GM18951 (cell line): ENCODE measurements at regions not wholly inside any gene's neighbourhood (a gene's known extent, or its start where the extent isn't known, plus 50 kb on each side); places are given as distances from the start of the nearest gene placed in this dataset.
"Not testable (repeated sequence)": the region's sequence is repeated elsewhere in the genome, so short reads cannot be mapped to it uniquely, and the experiment has no call there.

Experiments
- POLR2A ChIP-seq: IDR thresholded peaks from 4 replicates; pipeline ENCODE4 v1.6.1; 2011; ENCODE audit warnings: mild to moderate bottlenecking; ENCODE audit not compliant: insufficient read length, insufficient read depth; ENCODE audit errors: extremely low read depth
- in situ Hi-C: fragments of 300-500 bp; cut with MboI; formaldehyde crosslinking; loops from one replicate; pipeline ENCODE4 v1.12.0; 2022; ENCODE audit warnings: low sequenced_read_pairs, mixed read lengths, inconsistent platforms; ENCODE audit not compliant: unreplicated experiment

DNA sequence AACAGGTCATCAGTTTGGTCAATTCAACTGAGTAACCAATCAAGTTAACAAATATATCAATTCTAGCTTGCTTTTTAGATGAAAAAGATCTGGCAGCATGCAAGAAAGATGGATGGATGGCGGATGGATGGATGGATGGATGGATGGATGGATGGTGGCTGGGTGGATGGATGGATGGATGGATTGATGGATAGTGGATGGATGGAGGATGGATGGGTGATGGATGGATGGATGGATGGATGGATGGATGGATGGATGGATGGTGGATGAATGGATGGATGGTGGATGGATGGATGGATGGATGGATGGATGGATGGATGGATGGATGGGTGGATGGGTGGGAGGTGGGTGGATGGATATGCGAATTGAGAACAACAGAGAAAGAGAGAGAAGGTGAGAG is 303.7 kb upstream of the IGF1R start:
- no peak for TF ChIP-seq POLR2A
- in situ Hi-C loops = no loop called here

DNA sequence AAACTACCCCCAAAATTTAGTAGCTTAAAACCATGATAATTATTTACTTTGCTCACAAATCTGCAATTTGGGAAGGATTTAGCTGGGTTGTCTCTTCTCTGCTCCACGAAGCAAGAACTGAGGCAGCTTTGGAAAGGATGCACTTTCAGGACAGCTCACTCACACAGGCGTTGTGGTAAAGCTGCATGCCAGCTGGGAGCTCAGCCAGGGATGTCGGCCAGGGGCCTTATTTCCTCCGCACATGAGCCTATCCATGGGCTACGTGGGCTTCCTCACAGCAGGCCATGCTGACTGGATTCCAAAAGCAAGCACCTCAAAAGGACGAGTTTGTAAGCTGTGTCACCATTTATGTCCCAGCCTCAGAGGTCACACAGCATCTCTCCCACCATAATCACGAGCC is 301.3 kb upstream of the IGF1R start:
- in situ Hi-C loops = no loop called here
- TF ChIP-seq POLR2A = no peak

DNA sequence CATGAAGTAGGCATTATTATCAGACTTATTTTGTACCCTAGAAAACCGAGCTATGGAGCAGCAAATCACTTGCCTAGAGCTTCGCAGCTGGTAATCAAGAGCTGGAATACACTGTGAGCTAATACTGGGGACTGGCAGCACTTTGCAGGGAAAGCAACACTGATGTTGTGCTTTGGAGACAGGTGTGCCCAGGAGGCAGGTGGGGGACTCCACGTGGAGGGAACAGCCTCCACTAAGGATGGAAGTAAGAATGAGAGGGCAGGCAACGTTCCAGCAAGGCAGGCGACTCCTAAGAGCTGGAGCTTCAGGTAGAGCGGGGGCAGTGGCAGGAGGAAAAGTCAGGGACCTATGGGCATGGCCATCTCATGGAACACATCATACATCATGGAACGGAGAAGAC is 300.5 kb upstream of the IGF1R start:
- in situ Hi-C loops = no loop called here
- TF ChIP-seq POLR2A = no peak

DNA sequence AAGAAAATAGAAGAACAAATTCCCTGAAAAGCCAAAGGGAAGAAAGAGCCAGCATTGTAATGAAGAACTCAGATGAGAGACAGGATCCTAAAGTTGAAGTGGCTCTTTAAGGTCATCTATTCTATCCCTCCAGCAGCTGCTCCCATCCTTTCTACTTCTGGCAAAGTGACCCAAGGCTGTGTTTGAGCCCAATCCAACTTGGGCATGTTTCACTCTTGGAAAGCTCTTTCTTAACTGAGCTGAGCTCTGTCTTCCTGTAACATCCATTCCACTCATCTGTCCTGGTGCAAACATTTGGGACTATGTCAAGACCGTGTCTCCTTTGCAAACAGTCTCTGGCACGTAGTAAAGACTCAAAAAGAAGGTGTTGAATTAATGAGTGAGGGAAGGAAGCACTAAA is 298.1 kb upstream of the IGF1R start:
- in situ Hi-C loops = no loop called here
- no peak for TF ChIP-seq POLR2A

DNA sequence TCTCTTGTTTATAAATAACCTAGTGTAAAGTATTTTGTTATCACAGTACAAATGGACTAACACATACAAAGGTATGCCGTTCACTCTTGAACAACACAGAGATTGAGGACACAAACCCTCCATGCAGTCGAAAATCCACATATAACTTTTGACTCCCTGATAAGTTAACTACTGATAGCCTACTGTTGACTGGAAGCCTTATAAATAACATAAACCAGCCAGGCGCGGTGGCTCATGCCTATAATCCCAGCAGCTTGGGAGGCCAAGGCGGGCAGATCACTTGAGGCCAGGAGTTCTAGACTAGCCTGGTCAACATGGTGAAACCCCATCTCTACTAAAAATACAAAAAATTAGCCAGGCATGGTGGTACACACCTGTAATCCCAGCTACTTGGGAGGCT is 290.1 kb upstream of the IGF1R start:
- in situ Hi-C loops = not testable (repeated sequence)

DNA sequence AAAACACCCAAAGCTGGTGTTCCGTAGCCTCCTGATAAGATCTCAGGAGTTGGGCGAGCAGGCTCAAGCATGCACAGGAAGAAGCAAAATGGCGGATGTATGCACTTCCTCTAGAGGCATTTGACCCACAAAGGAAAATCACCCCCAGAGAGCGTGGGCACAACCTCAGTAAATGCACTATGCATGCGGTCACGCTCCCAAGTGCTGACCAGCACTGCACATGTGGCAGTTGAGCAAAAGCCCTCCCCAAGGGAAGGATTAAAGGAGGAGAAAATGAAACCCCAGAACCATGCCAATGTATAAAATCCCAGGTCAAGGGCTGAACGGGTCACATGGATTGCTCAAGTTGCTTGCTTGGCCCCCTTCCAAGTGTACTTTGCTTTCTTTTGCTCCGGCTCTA is 289.4 kb upstream of the IGF1R start:
- in situ Hi-C loops = no loop called here
- no peak for TF ChIP-seq POLR2A

DNA sequence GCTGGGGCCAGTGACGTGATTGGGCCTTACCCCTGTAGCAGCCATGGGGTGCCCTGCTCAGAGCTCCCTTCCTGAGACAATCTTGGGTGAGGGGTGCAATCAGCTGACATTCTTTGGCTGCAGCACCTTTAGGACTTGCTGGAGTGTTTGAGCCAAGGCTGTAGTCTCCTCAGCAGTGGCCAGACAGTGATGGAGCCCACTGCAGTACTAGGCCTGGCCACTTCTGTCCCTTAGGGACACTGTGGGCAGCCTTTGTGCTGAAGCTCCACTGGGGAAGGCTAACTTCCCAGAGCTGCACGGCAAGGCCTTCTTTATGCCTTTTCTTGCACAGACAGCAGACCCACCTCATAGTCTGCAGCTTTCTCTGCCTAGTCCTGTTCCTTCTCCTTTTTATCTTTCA is 284.9 kb upstream of the IGF1R start:
- in situ Hi-C loops = no loop called here
- no peak for TF ChIP-seq POLR2A

DNA sequence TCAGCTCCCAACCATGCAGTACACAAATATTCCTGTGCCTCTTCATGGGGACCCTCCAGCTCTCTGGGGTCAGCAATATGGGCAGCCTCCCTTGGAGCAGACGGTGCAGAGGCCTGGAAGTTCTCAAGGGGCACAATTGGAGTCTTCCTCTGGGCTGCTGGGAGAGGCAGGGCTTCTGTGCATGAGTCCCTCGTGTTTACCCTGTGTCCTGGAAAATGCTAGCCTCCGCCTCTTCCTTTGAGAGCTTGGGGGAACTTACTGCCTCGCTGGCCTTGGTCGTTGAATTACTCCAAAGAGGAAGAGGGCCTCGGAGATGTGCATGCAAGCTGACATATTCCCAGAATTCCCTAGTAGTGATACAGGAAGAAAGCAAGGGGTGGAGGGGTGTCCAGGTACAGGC is 284.4 kb upstream of the IGF1R start:
- no peak for TF ChIP-seq POLR2A
- in situ Hi-C loops = no loop called here

DNA sequence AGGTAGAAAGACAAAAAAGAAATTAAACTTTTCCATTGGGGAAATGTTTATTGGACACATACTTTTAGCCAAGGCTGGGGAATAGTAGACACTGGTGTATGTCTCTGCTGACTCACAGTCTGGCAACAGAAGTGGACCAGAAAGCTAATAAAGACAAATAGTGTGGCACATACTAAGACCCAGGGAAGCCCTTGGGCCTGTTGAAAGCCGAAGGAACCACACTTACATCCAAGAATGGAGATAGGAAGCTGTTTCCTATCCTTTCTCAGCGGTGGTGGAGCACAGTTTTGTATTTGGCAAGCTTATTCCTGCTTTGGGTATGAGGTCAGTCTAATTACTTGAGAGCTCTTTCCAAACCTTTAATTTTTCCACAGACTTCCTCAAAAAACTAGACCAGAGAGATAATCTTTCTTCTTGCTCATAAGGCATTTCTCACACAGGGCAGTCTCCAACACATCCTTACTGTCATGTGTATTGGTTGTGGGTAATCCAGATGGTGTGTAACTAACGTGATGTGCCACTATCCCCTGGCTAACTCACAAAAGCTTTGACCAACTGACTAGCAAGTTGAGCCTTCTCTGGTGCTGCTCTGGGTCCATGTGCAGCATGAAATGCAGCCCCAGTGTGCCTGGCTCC is 279.1 kb upstream of the IGF1R start:
- no peak for TF ChIP-seq POLR2A
- in situ Hi-C loops = no loop called here

DNA sequence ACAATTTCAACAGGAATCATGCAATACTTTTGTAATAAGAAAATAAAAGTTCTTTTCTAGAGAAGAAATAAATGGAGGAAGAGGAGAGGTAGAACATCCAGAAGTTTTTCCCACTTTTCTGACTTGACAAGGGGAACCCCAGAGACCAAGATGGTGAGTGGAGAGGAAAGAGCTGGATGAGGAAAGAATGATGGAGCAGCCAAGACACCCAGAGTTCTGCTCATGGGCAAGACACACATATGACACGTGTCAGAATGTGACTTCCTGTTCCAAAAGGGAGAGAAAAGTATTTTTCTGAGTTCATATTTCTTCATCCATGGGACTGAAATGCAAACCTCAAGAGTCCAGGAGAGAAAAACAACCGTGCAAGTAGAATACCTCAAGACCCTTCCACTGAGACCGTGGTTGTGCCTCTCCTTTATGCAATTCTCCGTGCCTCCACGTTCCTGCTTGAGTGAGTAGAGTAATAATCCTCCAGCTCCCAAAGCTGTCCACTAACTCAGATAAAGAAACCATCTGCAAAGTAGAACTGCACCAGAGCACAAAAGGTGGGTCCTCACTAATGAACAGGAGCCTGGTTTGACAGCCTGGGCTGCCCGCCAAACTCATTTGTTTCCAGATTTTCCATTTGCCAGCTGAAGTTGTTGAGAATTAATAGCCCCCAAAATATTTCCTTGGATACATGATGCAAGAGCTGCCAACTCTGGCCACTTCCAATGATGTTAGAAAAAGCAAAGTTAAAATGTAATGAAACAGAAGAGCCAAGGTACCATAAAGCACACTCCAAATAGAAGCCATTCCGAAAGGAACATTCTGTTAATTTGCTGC is 272.6 kb upstream of the IGF1R start:
- no peak for TF ChIP-seq POLR2A

DNA sequence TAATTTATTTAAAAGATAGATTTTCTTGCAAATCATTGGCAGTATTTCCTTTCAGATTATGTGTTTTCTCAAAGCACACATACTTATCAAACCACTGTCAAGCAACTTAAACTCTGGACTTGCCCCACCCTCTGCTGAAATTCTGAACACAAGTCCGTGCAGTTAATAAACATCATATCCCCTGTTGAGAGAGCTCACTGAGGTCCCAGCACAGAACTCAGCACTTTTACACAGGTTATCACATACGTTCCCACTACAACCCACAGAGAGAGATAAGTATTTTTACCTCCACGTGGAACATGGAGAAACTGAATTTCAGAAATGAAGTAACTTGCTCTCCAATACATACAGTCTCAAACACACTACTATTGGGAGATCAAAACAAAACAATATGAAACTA is 267.6 kb upstream of the IGF1R start:
- no peak for TF ChIP-seq POLR2A
- in situ Hi-C loops = no loop called here

More for the DNA sequence above, 272.6 kb upstream of the IGF1R start:
- in situ Hi-C loops = no loop called here

DNA sequence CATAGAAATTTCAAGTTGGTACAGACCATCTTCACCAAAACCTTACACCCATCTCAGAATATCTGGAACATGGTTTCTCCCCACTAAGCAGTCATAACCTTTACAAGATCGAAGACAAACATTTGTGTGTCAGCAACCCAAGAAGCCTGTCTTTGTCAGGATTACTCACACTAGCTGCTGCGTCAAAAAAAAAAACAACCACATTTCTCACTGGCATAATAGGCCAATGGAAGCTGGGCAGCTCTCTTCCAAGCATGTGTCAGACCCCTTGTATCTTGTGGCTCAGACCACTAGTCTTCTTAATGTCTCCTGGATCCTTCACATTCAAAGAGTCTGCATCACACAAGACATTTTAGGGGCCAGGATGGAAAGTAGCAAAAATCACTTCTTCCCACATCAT is 266.9 kb upstream of the IGF1R start:
- in situ Hi-C loops = no loop called here

DNA sequence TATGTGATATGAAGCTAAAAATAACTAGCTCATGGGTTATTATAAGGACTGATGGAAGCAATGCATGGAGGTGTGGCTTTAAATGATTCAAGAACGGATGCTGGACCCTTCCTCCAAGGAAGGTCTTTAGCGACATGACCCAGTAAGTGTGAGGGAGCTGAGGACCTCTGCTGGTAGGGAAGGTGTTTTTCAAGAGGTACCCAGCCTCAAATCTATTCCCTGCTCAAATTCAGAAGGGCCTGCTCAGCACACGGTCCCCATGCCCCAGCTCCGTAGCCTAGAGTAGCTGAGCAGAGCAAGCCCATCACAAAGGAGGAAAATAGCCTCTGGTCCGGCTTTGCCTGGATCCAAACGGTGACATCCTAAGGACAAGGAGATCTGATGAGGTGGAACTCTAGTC is 266.2 kb upstream of the IGF1R start:
- no peak for TF ChIP-seq POLR2A
- in situ Hi-C loops = no loop called here

More for the DNA sequence above, 266.9 kb upstream of the IGF1R start:
- TF ChIP-seq POLR2A = no peak

DNA sequence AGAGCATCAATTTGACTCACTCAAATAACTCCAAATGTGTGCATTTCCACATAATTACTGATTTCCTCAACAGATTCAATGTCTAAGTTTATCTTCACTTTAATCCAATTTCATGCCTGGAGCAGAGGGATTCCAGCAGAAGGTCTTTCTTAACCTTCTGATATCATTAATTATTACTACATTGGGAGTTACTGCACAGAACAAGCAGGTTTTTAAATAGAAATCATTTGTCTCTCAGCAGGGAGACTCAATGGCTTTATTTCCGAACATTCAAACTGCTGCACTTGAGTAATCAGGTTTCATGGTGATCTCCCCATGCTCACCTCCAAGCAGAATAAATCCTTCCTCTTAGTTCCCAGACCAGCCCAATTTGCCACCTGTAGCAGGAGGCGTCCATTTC is 264.8 kb upstream of the IGF1R start:
- no peak for TF ChIP-seq POLR2A
- in situ Hi-C loops = no loop called here
